Psoas muscle (tissue), 7 donors: ENCODE measurements at regions not wholly inside any gene's neighbourhood (a gene's known extent, or its start where the extent isn't known, plus 50 kb on each side); places are given as distances from the start of the nearest gene placed in this dataset.
"Not testable (repeated sequence)": the region's sequence is repeated elsewhere in the genome, so short reads cannot be mapped to it uniquely, and the experiment has no call there.

Experiments used
- ATAC-seq, 4 donors: fragments of 200-7000 bp; cut with Tn5 transposase; one replicate each; pipeline ENCODE4 v1.9.1; 2020; ENCODE audit warnings: moderate library complexity in 3 of 4, mild to moderate bottlenecking in 2 of 4
- DNase-seq, 2 donors: peaks; one replicate each; pipeline ENCODE4 v3.0.0-alpha.2; 2020
- H3K27ac ChIP-seq: fragments of 200-600 bp; one replicate; pipeline ENCODE4 v1.8.0; 2022
- H3K27me3 ChIP-seq, 3 donors: fragments of 200-600 bp in 1 of 3; one replicate each; pipeline versions ENCODE4 v1.6.1 to v1.8.0; 2013 to 2022; ENCODE audit warnings: low read length in 2 of 3, mild to moderate bottlenecking in 2 of 3, moderate library complexity in 1 of 3; ENCODE audit not compliant: insufficient read depth in 3 of 3
- H3K36me3 ChIP-seq, 2 donors: fragments of 200-600 bp in 1 of 2; one replicate each; pipeline versions ENCODE4 v1.6.1 to v1.8.0; 2013 to 2022; ENCODE audit warnings: low read depth in 1 of 2, mild to moderate bottlenecking in 1 of 2, moderate library complexity in 1 of 2; ENCODE audit not compliant: insufficient read depth in 1 of 2
- H3K4me1 ChIP-seq: fragments of 200-600 bp; one replicate; pipeline ENCODE4 v1.8.0; 2022
- H3K4me3 ChIP-seq: fragments of 200-600 bp; one replicate; pipeline ENCODE4 v1.8.0; 2022; ENCODE audit warnings: mild to moderate bottlenecking
- H3K9me3 ChIP-seq: fragments of 200-600 bp; one replicate; pipeline ENCODE4 v1.8.0; 2022
- CTCF ChIP-seq: fragments of 200-600 bp; IDR thresholded peaks from one replicate; pipeline ENCODE4 v1.8.0; 2022; ENCODE audit warnings: antibody characterized with exemption
- WGBS, 3 donors: extraction: QIAGEN DNeasy Blood & Tissue Kit; methylation state at CpG; one replicate each; pipeline versions ENCODE4 v1.1.6 to v1.1.7; 2013; 5-methylcytosine and 5-hydroxymethylcytosine counted together
- intact Hi-C, 2 donors: fragments of 100-400 bp; cut with DNase I; formaldehyde crosslinking; loops; one replicate each; pipeline versions ENCODE4 v1.11.0 to v1.14.2; 2022
- donor health status: healthy with polysubstance abuse.
- donor health status: DM: no; HTN: no; CAD: no; lungs with moderate emphysema.
- donor health status: Bipolar disorder and iron deficiency.
- donor health status: healthy.
- donor health status: DM: yes; HTN: yes; CAD: no.
- donor health status: DM: no; HTN: no; CAD: no.
- donor health status: DM: yes; HTN: yes; CAD: no.

GRCh38 chr5:144638787-144639186 lies 468.1 kb downstream of the KCTD16 start:
- H3K4me1 ChIP-seq, result no peaks in the 10 kb centered on the region
- no peak for TF ChIP-seq CTCF
- DNase-seq (no peak), ATAC-seq (no peak)
- peaks cover 20% of the 10 kb centered on the region for H3K9me3 ChIP-seq
- H3K36me3 ChIP-seq, result no peaks in the 10 kb centered on the region
- 49 to 55% (median 51%) methylated on average over 2 of the region's 2 CpGs for WGBS, 3 donors
- intact Hi-C loops, result no loop called here
- no peak overlapping the region for H3K4me3 ChIP-seq
- no peak overlapping the region for H3K27ac ChIP-seq
- no peaks in the 10 kb centered on the region for H3K27me3 ChIP-seq

- intact Hi-C loops, result no loop called here
- DNase-seq (no peak), ATAC-seq (no peak)
- no peaks in the 10 kb centered on the region for H3K36me3 ChIP-seq
- no peak overlapping the region for H3K4me3 ChIP-seq
- H3K9me3 ChIP-seq, result peaks cover 23% of the 10 kb centered on the region
- no peaks in the 10 kb centered on the region for H3K4me1 ChIP-seq
- H3K27ac ChIP-seq, result no peak overlapping the region
- no peaks in the 10 kb centered on the region for H3K27me3 ChIP-seq
- TF ChIP-seq CTCF, result no peak
- WGBS, 3 donors, result 87 to 89% (median 87%) methylated on average over 2 of the region's 2 CpGs
Observed at GRCh38 chr5:144634138-144634537, 463.5 kb downstream of the KCTD16 start.

- Histone ChIP-seq H3K9me3 (no peaks in the 10 kb centered on the region), H3K36me3 (no peaks in the 10 kb centered on the region), H3K4me3 (peak overlapping the region; percentile 26), H3K27ac (no peak overlapping the region), H3K27me3 (peaks cover 0 to 8% (median 0%) of the 10 kb centered on the region in 3 donors), H3K4me1 (no peaks in the 10 kb centered on the region)
- TF ChIP-seq CTCF, result no peak
- no peak for DNase-seq
- WGBS, 3 donors, result 14 to 19% (median 16%) methylated on average over 28 to 30 of the region's 30 CpGs
- intact Hi-C loops, result no loop called here
- ATAC-seq, result no peak
Observed at GRCh38 chr5:144598451-144599068, 427.9 kb downstream of the KCTD16 start.

GRCh38 chr5:144596517-144596916 lies 425.8 kb downstream of the KCTD16 start:
- no peak overlapping the region for H3K4me3 ChIP-seq
- WGBS, 3 donors, result 65 to 84% (median 68%) methylated on average over 2 of the region's 2 CpGs
- H3K4me1 ChIP-seq, result no peaks in the 10 kb centered on the region
- intact Hi-C loops, result no loop called here
- peaks cover 0 to 8% (median 0%) of the 10 kb centered on the region in 3 donors for H3K27me3 ChIP-seq
- no peak for TF ChIP-seq CTCF
- DNase-seq (no peak), ATAC-seq (no peak)
- H3K9me3 ChIP-seq, result no peaks in the 10 kb centered on the region
- no peak overlapping the region for H3K27ac ChIP-seq
- no peaks in the 10 kb centered on the region for H3K36me3 ChIP-seq

GRCh38 chr5:144594919-144595318 lies 424.2 kb downstream of the KCTD16 start:
- no peak overlapping the region for H3K27ac ChIP-seq
- WGBS, 3 donors, result 91 to 93% (median 92%) methylated on average over 25 of the region's 25 CpGs
- no peaks in the 10 kb centered on the region for H3K36me3 ChIP-seq
- no peaks in the 10 kb centered on the region for H3K4me1 ChIP-seq
- intact Hi-C loops, result no loop called here
- H3K9me3 ChIP-seq, result no peaks in the 10 kb centered on the region
- no peak overlapping the region for H3K4me3 ChIP-seq
- peaks cover 0 to 8% (median 0%) of the 10 kb centered on the region in 3 donors for H3K27me3 ChIP-seq
- TF ChIP-seq CTCF, result no peak
- ATAC-seq, result no peak
- DNase-seq, result no peak

- H3K27me3 ChIP-seq, H3K9me3 ChIP-seq, H3K27ac ChIP-seq, intact Hi-C loops, H3K4me1 ChIP-seq, DNase-seq, ATAC-seq, H3K4me3 ChIP-seq, H3K36me3 ChIP-seq: not testable (repeated sequence)
- WGBS, 3 donors, result 75 to 81% (median 77%) methylated on average over 4 of the region's 4 CpGs
Observed at GRCh38 chr5:144594234-144594633, 423.6 kb downstream of the KCTD16 start.
